GM21515 (cell line): ENCODE measurements at regions not wholly inside any gene's neighbourhood (a gene's known extent, or its start where the extent isn't known, plus 50 kb on each side); places are given as distances from the start of the nearest gene placed in this dataset.

Experiments
- ATAC-seq: cut with Tn5 transposase; IDR thresholded peaks from one replicate; pipeline ENCODE4 v1.9.1; 2021; ENCODE audit not compliant: unreplicated experiment

DNA sequence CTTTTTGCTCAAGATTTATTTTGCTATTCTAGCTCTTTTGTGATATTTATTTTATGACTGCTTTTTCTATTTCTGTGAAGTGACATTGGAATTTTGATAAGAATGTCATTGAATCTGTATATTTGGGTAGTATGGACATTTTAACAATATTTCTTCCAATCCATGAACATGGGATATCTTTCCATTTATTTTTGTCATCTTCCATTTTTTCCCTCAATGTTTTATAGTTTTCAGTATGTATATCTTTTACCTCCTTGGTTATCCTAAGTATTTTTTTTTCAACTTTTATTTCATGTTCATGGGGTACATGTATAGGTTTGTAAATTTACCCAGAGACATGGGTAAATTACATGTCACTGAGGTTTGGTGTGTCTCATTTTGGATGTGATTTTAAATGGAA, 74.1 kb upstream of the PREP start:
- no peak for ATAC-seq

DNA sequence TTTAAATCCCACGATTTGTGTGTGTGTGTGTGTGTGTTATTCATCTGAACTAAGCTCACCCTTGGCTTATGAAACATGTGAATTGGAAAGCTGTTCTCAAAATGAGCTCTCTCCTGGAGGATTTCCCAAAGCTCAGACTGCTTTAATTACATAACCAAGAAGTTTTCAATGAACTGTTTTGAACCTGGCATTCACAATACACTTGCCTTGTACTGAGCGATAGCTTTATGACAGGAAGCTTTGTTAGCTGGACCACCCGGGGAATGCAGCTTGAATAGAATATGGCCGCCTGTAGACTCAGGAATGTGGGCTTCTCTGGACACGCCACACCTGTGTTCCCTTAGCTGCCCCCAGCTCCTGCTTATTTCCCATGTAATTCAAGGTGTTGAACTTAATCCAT, 71.4 kb upstream of the PREP start:
- no peak for ATAC-seq

GRCh38 chr6:105469946-105470345, 67.1 kb upstream of the PREP start:
- ATAC-seq, result no peak

- ATAC-seq, result no peak
Observed at GRCh38 chr6:105468850-105469249, 66.0 kb upstream of the PREP start.

DNA sequence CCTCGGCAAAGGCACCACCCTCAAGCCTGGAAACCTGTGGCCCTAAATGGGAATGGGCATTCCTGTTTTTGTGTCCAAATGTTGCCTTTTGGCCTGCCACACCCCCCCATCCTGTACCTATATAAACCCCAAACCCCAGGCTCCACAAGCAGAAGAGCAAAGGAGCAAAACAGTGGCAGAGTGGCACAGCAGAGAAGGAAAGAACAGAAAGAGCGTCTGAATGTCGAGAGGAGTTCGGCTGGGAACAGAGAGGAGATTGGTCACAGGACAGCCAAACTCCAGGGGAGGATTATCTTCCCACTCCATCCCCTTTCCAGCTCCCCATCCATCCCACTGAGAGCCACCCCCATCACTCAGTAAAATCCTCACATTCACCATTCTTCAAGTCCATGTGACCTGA, 58.0 kb upstream of the PREP start:
- ATAC-seq, result no peak

DNA sequence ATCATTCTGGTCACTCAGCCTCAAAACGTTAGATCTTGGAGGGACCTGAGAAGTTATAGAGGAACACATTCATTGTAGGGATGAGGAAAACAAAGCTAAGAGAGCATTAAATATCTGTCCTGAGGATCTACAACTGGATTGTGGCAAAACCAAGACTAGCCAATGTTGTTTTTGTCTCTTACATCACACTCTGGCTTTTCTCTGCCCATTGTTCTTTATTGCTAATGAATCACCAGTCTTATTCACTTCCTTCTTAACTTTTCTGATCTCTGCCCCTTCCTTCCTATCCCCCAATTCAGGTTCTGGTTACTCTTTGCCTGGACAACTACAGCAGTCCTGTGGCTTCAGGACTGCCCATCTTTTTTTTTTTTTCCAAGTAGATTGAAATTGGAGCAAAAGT, 57.0 kb upstream of the PREP start:
- ATAC-seq, result no peak

DNA sequence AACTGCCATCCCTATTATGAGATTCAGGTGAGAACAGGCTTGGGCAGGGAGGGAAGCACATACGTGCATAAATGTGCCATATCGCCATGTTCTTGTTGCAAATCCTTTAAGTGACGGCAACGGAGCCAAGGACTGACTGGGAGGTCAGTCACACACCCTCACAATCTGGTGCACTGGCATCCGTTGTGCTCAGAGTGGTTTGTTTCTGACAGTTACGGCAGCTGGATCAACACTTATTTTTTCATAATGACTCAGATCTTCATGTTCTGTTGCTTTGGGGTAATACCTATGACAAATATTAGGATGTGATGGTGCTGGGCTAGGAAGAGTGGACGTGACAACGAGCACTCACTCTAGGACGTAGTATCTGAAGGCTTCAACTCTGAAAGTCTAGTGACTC, 56.2 kb upstream of the PREP start:
- peak; percentile 93 for ATAC-seq

DNA sequence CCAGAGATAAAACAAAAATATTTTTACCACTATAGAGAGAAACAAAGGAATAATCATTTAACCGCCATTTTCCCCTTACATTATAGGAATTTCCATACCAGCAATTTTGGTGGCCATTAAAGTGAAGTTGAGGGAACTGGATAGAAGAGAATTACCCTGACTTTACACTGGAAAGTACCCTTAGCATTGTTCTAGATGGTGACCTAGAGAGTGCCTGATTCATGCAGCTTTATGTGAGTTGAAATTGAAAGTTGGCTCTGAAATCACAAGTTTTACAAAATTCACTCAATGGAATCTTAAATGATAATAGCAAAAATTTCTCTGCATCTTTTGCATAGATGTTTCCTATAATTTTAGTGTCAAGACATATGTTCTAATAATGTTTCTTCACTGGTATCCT, 55.7 kb upstream of the PREP start:
- ATAC-seq, result peak; percentile 45

DNA sequence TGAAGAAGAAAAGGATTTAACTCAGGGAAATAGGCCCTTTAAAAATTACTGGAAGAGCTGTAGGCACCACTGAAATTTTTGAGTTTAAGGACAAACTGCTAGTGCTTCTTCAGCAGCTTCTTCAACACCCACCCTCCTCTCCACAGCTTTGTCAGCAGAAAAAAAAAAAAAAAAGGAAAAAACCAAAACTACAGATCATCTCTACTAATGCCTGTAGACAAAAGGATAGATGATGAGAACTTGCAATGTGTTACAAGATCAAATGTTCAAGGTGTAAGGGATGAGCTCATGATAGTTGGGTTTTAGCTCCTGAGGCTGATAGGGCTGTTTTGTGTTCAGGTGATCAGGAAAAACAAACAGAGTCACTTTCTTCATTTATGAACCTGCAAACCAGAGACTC, 55.2 kb upstream of the PREP start:
- ATAC-seq, result no peak

- ATAC-seq, result no peak
Observed at GRCh38 chr6:105453968-105454367, 51.1 kb upstream of the PREP start.

DNA sequence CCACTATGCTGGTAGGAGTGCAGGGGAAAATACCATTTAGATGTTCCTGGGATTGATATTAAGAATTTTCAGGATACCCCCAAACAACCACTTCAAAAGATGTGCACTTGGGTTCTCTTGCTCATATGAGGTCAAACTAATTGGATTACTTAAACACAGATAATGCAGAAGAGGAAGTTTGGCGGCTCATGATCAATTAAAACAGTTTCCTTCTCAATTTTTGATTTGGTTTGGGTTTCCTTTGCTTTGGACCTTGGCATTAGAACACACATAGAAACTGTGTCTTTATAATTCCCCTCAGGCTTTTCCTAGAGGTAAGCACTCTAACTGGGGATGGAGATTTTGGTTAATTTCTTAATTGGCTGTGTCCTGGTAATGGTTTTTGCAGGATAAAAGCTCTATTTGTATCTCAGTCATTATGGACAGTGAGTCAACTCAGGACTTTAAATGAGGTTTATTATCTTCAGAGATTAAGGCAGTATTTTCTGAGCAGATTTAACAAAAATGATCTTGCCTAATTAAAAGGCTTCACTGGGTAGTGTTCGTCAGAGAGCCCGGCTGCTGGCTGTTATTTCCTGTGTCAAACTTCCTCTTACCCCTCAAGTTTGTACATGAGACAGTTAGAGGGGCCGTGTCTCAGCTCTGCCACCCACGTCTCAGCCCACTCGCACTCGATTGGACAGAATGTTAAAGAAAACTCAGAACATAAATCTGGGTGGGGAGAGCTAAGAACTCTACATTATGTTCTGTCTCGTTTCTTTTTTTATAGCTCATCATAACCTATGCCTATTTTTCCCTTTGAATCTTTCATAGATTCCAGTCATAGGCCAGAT, 50.3 kb upstream of the PREP start:
- no peak for ATAC-seq
